ENCODE measurements at regions not wholly inside any gene's neighbourhood (a gene's known extent, or its start where the extent isn't known, plus 50 kb on each side); places are given as distances from the start of the nearest gene placed in this dataset.

- no peak for DNase-seq
Measured at GRCh38 chr2:150307258-150307657, 180.2 kb downstream of the RND3 start.

GRCh38 chr2:150303281-150303680 is 184.2 kb downstream of the RND3 start:
- no peak for DNase-seq

GRCh38 chr2:150298571-150299305 is 188.7 kb downstream of the RND3 start:
- DNase-seq: no peak

GRCh38 chr2:150296770-150297546 is 190.5 kb downstream of the RND3 start:
- DNase-seq: peak; percentile 53

GRCh38 chr2:150295544-150295943 is 191.9 kb downstream of the RND3 start:
- no peak for DNase-seq

- DNase-seq: no peak
Measured at GRCh38 chr2:150293771-150294170, 193.7 kb downstream of the RND3 start.

GRCh38 chr2:150292807-150293206 is 194.7 kb downstream of the RND3 start:
- peak; percentile 46 for DNase-seq

GRCh38 chr2:150292192-150292591 is 195.3 kb downstream of the RND3 start:
- DNase-seq: no peak

GRCh38 chr2:150286730-150287362 is 200.6 kb downstream of the RND3 start:
- DNase-seq: no peak

- DNase-seq: no peak
Measured at GRCh38 chr2:150284116-150284515, 203.4 kb downstream of the RND3 start.

GRCh38 chr2:150282771-150283371 is 204.6 kb downstream of the RND3 start:
- DNase-seq: peak; percentile 77

GRCh38 chr2:150282357-150282756 is 205.1 kb downstream of the RND3 start:
- DNase-seq: no peak

GRCh38 chr2:150280231-150280630 is 207.2 kb downstream of the RND3 start:
- DNase-seq: peak; percentile 95

GRCh38 chr2:150279686-150280085 is 207.8 kb downstream of the RND3 start:
- DNase-seq: no peak

- no peak for DNase-seq
Measured at GRCh38 chr2:150276737-150277136, 210.7 kb downstream of the RND3 start.

- DNase-seq: peak; percentile 35
Measured at GRCh38 chr2:150274108-150274507, 213.4 kb downstream of the RND3 start.

- peak; percentile 93 for DNase-seq
Measured at GRCh38 chr2:150271952-150272802, 215.3 kb downstream of the RND3 start.

GRCh38 chr2:150267651-150268415 is 219.6 kb downstream of the RND3 start:
- no peak for DNase-seq

- no peak for DNase-seq
Measured at GRCh38 chr2:150266931-150267330, 220.5 kb downstream of the RND3 start.

GRCh38 chr2:150264442-150264841 is 223.0 kb downstream of the RND3 start:
- no peak for DNase-seq

- no peak for DNase-seq
Measured at GRCh38 chr2:150261691-150262090, 225.8 kb downstream of the RND3 start.

- no peak for DNase-seq
Measured at GRCh38 chr2:150260636-150261035, 226.8 kb downstream of the RND3 start.

Data from fibroblast of skin of right quadriceps (primary cell).